Upper lobe of right lung (tissue), 1 donor: ENCODE measurements at regions not wholly inside any gene's neighbourhood (a gene's known extent, or its start where the extent isn't known, plus 50 kb on each side); places are given as distances from the start of the nearest gene placed in this dataset.
A peak's percentile ranks its signal among the peaks of the same experiment; 100 is the strongest.

ENCODE experiments used
- ATAC-seq: fragments of 200-7000 bp; cut with Tn5 transposase; one replicate; pipeline ENCODE4 v1.9.1; 2020; ENCODE audit warnings: mild to moderate bottlenecking, moderate library complexity
- DNase-seq: peaks from one replicate; pipeline ENCODE4 v3.0.0-alpha.2; 2020
- H3K27ac ChIP-seq: fragments of 200-600 bp; one replicate; pipeline ENCODE4 v1.8.0; 2022
- H3K27me3 ChIP-seq: fragments of 200-600 bp; one replicate; pipeline ENCODE4 v1.8.0; 2022; ENCODE audit warnings: mild to moderate bottlenecking
- H3K36me3 ChIP-seq: fragments of 200-600 bp; one replicate; pipeline ENCODE4 v1.8.0; 2022
- H3K4me1 ChIP-seq: fragments of 200-600 bp; one replicate; pipeline ENCODE4 v1.8.0; 2022
- H3K4me3 ChIP-seq: fragments of 200-600 bp; one replicate; pipeline ENCODE4 v1.8.0; 2022; ENCODE audit warnings: mild to moderate bottlenecking
- H3K9me3 ChIP-seq: fragments of 200-600 bp; one replicate; pipeline ENCODE4 v1.8.0; 2022
- CTCF ChIP-seq: fragments of 200-600 bp; IDR thresholded peaks from one replicate; pipeline ENCODE4 v1.8.0; 2022; ENCODE audit warnings: antibody characterized with exemption
- intact Hi-C: fragments of 100-400 bp; cut with DNase I; formaldehyde crosslinking; loops from one replicate; pipeline ENCODE4 v1.11.0; 2022
- donor health status: DM: no; HTN: yes; CAD: no; lungs with severe emphysema.

DNA sequence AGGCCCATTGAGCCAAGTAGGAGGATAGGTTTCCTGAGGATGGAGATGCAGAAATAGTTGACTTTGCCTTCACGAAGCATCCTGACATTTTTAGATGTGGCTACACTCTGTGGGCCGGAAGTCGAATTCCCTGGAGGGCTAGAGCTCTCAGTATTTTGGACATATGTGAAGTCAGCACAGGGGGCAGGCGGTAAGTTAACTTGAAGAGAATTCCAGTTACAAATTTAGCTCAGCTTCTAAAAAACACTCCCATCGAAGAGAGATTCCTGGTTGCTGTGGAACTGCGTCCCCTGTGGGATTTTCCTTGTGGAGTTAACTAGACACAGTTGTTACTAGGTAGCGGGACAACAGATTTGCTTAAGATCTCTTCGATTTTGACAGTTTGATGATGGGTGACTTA is 161.9 kb upstream of the RGMA start:
- no peak overlapping the region for H3K27ac ChIP-seq

GRCh38 chr15:93250209-93250608 is 161.2 kb upstream of the RGMA start:
- Histone ChIP-seq H3K27me3 (no peaks in the 10 kb centered on the region), H3K4me3 (no peak overlapping the region), H3K27ac (no peak overlapping the region), H3K4me1 (no peaks in the 10 kb centered on the region), H3K36me3 (no peaks in the 10 kb centered on the region), H3K9me3 (no peaks in the 10 kb centered on the region)
- DNase-seq, result no peak
- peak; percentile 60 for ATAC-seq
- no peak for TF ChIP-seq CTCF
- intact Hi-C loops, result no loop called here

More for the DNA sequence above, 161.9 kb upstream of the RGMA start:
- Histone ChIP-seq H3K4me1 (no peaks in the 10 kb centered on the region), H3K36me3 (no peaks in the 10 kb centered on the region), H3K9me3 (no peaks in the 10 kb centered on the region), H3K4me3 (no peak overlapping the region), H3K27me3 (no peaks in the 10 kb centered on the region)
- TF ChIP-seq CTCF, result no peak
- intact Hi-C loops, result no loop called here
- no peak for DNase-seq
- ATAC-seq, result no peak

DNA sequence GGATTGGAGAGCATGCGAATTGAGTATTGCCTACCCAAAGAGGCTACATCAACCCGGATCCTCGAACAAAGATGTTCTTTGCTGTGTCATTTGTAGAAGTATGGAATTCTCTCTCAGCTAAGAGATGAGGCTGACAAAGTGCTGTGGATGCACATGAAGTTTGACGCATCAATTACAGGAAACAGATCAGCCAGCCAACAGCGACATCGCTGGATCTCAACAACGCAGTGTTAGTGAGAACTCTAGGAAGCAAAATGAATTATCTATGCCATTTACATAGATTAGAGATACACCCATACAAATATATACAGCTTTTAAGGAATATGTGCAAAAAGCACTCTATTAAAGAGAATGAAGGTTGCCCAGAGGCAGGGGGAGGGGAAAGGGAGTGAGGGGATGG is 160.6 kb upstream of the RGMA start:
- intact Hi-C loops, result no loop called here
- Histone ChIP-seq H3K4me1 (no peaks in the 10 kb centered on the region), H3K4me3 (no peak overlapping the region), H3K27me3 (no peaks in the 10 kb centered on the region), H3K27ac (no peak overlapping the region), H3K9me3 (no peaks in the 10 kb centered on the region), H3K36me3 (no peaks in the 10 kb centered on the region)
- ATAC-seq (no peak), DNase-seq (no peak)
- no peak for TF ChIP-seq CTCF

GRCh38 chr15:93247466-93248121 is 158.6 kb upstream of the RGMA start:
- no peak for TF ChIP-seq CTCF
- intact Hi-C loops, result no loop called here
- Histone ChIP-seq H3K27me3 (no peaks in the 10 kb centered on the region), H3K9me3 (no peaks in the 10 kb centered on the region), H3K4me1 (no peaks in the 10 kb centered on the region), H3K27ac (no peak overlapping the region), H3K36me3 (no peaks in the 10 kb centered on the region), H3K4me3 (no peak overlapping the region)
- no peak for DNase-seq
- ATAC-seq, result peak; percentile 44

DNA sequence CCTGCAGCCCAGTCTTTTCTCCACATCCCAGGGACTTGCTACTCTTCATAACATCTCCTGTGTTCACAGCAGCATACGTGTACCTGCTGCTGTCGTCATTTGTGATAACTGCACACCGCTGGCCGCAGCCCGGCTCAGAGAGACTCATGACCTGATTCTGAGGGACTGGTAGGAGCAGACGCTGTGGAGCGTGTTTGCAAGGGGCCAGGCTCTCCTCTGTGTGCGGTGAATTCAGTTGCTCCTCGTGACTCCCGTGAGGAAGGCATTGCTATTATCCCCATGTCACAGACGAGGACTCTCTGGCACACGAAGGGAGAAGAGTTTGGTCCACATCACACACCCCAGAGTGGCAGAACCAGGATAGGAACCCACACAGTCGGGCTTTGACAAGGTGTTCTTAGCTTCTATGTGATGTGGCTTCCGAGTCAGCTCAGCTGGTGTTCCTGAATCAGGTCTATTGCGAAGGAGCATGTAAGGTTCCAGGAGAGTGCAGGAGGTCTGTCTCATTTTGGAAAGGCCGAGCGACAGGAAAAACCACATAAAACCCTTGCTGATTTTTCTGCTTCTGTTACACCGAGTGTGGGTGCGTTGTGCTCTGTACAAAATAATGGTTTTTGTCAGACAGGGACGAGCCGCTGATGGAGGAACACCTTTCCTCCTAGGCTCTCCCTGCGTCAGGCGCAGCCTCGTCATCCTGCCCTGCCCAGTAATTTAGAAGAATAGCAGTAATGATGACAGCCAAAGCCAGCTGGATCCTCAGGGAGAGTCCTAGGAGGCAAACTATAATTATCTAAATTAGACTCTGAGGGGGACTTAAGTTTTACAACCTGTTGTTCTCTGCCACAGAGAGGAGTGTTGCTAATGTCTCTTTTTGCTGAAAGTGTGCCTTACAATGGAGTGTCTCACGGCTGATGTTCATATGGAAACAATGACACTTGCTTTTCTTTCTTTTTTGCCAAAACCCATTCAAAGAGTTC is 157.5 kb upstream of the RGMA start:
- H3K9me3 ChIP-seq, result no peaks in the 10 kb centered on the region
- ATAC-seq, result no peak
- no peak overlapping the region for H3K27ac ChIP-seq
- H3K4me1 ChIP-seq, result no peaks in the 10 kb centered on the region
- no peak overlapping the region for H3K4me3 ChIP-seq
- no peak for DNase-seq
- no peak for TF ChIP-seq CTCF
- intact Hi-C loops, result no loop called here
- H3K36me3 ChIP-seq, result no peaks in the 10 kb centered on the region
- H3K27me3 ChIP-seq, result no peaks in the 10 kb centered on the region
